RWPE1 (cell line): ENCODE measurements at regions not wholly inside any gene's neighbourhood (a gene's known extent, or its start where the extent isn't known, plus 50 kb on each side); places are given as distances from the start of the nearest gene placed in this dataset.

Experiments used
- CTCF ChIA-PET: fragments of 350-600 bp; sonication (Branson Sonifier 250); formaldehyde crosslinking; extraction: SDS; loops from one replicate; lab custom pipeline; 2021; lab: Yijun Ruan, JAX
- POLR2A ChIA-PET: fragments of 400-600 bp; formaldehyde crosslinking; extraction: SDS; loops from one replicate; lab custom pipeline; 2020; ENCODE audit warnings: antibody characterized with exemption; ENCODE audit not compliant: low non-redundant PET; lab: Yijun Ruan, JAX
- DNase-seq: peaks from one replicate; pipeline ENCODE4 v3.0.0; 2012; ENCODE audit warnings: low spot score
- H3K27ac ChIP-seq: fragments of 450-650 bp; 2 replicates; pipeline ENCODE4 v1.5.1; 2017
- TF ChIP-seq, protein P1 (sequence below): fragments of 450-650 bp; conservative IDR thresholded peaks from 2 replicates; pipeline ENCODE4 v1.5.1; 2017; ENCODE audit warnings: low read depth, mild to moderate bottlenecking

- POLR2A ChIA-PET: no interaction called here
- CTCF ChIA-PET: no interaction called here
- TF ChIP-seq, protein P1, sequence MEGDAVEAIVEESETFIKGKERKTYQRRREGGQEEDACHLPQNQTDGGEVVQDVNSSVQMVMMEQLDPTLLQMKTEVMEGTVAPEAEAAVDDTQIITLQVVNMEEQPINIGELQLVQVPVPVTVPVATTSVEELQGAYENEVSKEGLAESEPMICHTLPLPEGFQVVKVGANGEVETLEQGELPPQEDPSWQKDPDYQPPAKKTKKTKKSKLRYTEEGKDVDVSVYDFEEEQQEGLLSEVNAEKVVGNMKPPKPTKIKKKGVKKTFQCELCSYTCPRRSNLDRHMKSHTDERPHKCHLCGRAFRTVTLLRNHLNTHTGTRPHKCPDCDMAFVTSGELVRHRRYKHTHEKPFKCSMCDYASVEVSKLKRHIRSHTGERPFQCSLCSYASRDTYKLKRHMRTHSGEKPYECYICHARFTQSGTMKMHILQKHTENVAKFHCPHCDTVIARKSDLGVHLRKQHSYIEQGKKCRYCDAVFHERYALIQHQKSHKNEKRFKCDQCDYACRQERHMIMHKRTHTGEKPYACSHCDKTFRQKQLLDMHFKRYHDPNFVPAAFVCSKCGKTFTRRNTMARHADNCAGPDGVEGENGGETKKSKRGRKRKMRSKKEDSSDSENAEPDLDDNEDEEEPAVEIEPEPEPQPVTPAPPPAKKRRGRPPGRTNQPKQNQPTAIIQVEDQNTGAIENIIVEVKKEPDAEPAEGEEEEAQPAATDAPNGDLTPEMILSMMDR: no peak
Measured at GRCh38 chr1:195026792-195027191, 1581.4 kb downstream of the KCNT2 start.

DNA sequence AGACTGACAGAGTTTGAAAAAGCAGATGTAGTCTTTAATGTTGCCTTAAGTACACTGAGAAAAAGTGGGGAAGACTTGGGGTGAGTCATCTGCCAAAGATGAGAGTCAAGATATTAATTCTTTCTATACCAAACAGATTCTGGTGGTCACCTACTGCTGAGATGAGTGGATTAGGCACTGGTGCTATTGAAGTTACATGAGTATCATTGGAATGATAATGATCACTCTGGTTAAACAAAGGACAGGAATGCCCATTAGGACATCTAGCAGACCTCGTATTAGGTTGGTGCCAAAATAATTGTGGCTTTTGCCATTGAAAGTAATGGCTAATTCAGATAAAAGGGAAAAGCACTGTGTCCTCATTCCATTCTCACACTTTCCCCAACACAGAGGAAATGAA is 1588.9 kb downstream of the KCNT2 start:
- POLR2A ChIA-PET: no interaction called here
- TF ChIP-seq, protein P1: no peak
- CTCF ChIA-PET: interaction anchor here (0.7 kb wide), 1 partner anchor 1053 kb away, joined by 9 read pairs; no protein-coding TSS in a partner anchor
- DNase-seq: no peak
- H3K27ac ChIP-seq: no peak overlapping the region

More at GRCh38 chr1:195026792-195027191, 1581.4 kb downstream of the KCNT2 start:
- no peak for DNase-seq
- H3K27ac ChIP-seq: no peak overlapping the region

GRCh38 chr1:195012995-195013394 is 1595.2 kb downstream of the KCNT2 start:
- TF ChIP-seq, protein P1: no peak

DNA sequence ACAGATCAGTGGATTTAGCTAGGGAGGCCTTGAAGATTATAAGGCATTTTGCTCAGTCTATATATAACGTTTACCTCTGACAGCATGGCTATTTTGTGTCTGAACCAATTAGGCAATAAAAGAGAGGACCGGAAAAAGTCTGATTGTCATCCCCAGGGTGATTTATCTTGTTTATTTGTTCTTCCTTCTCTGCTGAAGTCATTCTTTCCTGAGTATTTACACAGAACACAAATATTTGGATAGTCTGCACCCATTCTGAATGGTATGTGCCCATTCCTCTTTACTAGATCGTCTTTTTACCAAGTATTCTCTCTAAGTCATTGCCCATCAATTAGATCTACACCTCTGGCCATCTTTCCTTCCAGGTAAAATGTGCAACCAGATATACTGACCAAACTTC is 1602.9 kb downstream of the KCNT2 start:
- ChIA-PET POLR2A (no interaction called here), CTCF (no interaction called here)
- H3K27ac ChIP-seq: no peak overlapping the region

More at GRCh38 chr1:195012995-195013394, 1595.2 kb downstream of the KCNT2 start:
- H3K27ac ChIP-seq: no peak overlapping the region
- POLR2A ChIA-PET: no interaction called here
- CTCF ChIA-PET: no interaction called here
- no peak for DNase-seq

GRCh38 chr1:194990483-194990882 is 1617.8 kb downstream of the KCNT2 start:
- TF ChIP-seq, protein P1: no peak
- no peak overlapping the region for H3K27ac ChIP-seq
- no peak for DNase-seq
- ChIA-PET CTCF (interaction anchor here (0.9 kb wide), 1 partner anchor 428 kb away, joined by 3 read pairs; no protein-coding TSS in a partner anchor), POLR2A (no interaction called here)

More for the DNA sequence above, 1602.9 kb downstream of the KCNT2 start:
- TF ChIP-seq, protein P1: no peak
- no peak for DNase-seq

DNA sequence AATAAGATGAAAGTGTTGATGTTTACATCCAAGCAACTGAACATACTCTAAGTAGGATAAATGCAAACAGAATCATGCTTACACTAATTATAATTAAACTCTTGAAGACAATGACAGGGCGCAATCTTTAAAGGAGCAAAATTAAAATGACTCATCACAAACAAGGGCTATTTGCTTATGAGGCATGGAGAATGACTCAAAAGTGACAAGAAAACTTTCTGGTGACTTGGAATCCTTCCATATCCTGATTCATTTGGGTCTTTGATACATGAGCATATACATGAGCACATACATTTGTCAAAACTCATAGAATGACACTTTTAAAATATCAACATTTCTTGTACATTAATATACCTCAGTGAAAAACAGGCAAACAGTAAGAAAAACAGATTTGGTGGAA is 1632.3 kb downstream of the KCNT2 start:
- CTCF ChIA-PET: interaction anchor here (0.6 kb wide), 2 partner anchors 146 to 1834 kb away, joined by 4 to 9 read pairs; no protein-coding TSS in a partner anchor
- POLR2A ChIA-PET: no interaction called here
- TF ChIP-seq, protein P1: no peak
- DNase-seq: no peak
- H3K27ac ChIP-seq: no peak overlapping the region
